PC-9 (cell line): ENCODE measurements at regions not wholly inside any gene's neighbourhood (a gene's known extent, or its start where the extent isn't known, plus 50 kb on each side); places are given as distances from the start of the nearest gene placed in this dataset.

Experiments
- BruUV-seq: library from RNA; stranded (reverse); fragments of 400-500 nt; replicated peaks from 2 replicates; lab custom pipeline; 2021; lab: Mats Ljungman, UMichigan
- CTCF ChIA-PET: fragments of 300-600 bp; sonication (Branson Sonifier 250); formaldehyde crosslinking; loops from one replicate; lab custom pipeline; 2022; ENCODE audit warnings: antibody characterized with exemption; lab: Charles Lee
- POLR2A ChIA-PET: fragments of 300-600 bp; sonication (Branson Sonifier 250); formaldehyde crosslinking; loops from one replicate; lab custom pipeline; 2022; ENCODE audit warnings: antibody characterized with exemption; ENCODE audit not compliant: unreplicated experiment; lab: Charles Lee
- DNase-seq, 2 experiments: peaks; one replicate each; pipeline versions ENCODE4 v3.0.0 to v3.0.0-alpha.2; 2015 to 2022; ENCODE audit warnings: mixed read lengths in 1 of 2
- H2AFZ ChIP-seq: fragments of 200-600 bp; sonication (generic); 2 replicates; pipeline ENCODE4 v1.8.1; 2017; ENCODE audit warnings: antibody characterized with exemption
- H3F3A ChIP-seq: fragments of 200-600 bp; sonication (generic); 2 replicates; pipeline ENCODE4 v1.8.1; 2017; ENCODE audit warnings: antibody characterized with exemption, mild to moderate bottlenecking, low read depth; ENCODE audit not compliant: insufficient read depth
- H3K27ac ChIP-seq: fragments of 200-600 bp; sonication (generic); 2 replicates; pipeline ENCODE4 v1.6.1; 2016; ENCODE audit warnings: mixed run types
- H3K27me3 ChIP-seq: fragments of 200-600 bp; sonication (generic); 2 replicates; pipeline ENCODE4 v1.6.1; 2016; ENCODE audit warnings: low read depth, mixed run types; ENCODE audit not compliant: insufficient read depth
- H3K36me3 ChIP-seq: fragments of 200-600 bp; sonication (generic); 2 replicates; pipeline ENCODE4 v1.6.1; 2016; ENCODE audit warnings: low read depth, mixed run types
- H3K4me1 ChIP-seq: fragments of 200-600 bp; sonication (generic); replicated peaks from 2 replicates; pipeline ENCODE4 v1.6.1; 2016; ENCODE audit warnings: mixed run types; ENCODE audit not compliant: insufficient read depth
- H3K4me2 ChIP-seq: fragments of 200-600 bp; sonication (generic); 2 replicates; pipeline ENCODE4 v1.6.1; 2017; ENCODE audit warnings: mixed run types
- H3K4me3 ChIP-seq: fragments of 200-600 bp; sonication (generic); 2 replicates; pipeline ENCODE4 v1.6.1; 2016; ENCODE audit warnings: mixed run types
- H3K79me2 ChIP-seq: fragments of 200-600 bp; sonication (generic); 2 replicates; pipeline ENCODE4 v1.6.1; 2017; ENCODE audit warnings: low read depth, mixed run types
- H3K9me2 ChIP-seq: fragments of 200-600 bp; sonication (generic); 2 replicates; pipeline ENCODE4 v1.8.1; 2017; ENCODE audit warnings: mild to moderate bottlenecking; ENCODE audit not compliant: insufficient read depth
- H3K9me3 ChIP-seq: fragments of 200-600 bp; sonication (generic); 2 replicates; pipeline ENCODE4 v1.8.1; 2016; ENCODE audit warnings: low read depth; ENCODE audit not compliant: insufficient read depth
- H4K20me1 ChIP-seq: fragments of 200-600 bp; sonication (generic); 2 replicates; pipeline ENCODE4 v1.8.1; 2017; ENCODE audit not compliant: insufficient read depth
- EZH2 ChIP-seq: fragments of 200-600 bp; sonication (generic); IDR thresholded peaks from 2 replicates; pipeline ENCODE4 v1.8.0; 2017; ENCODE audit warnings: antibody characterized with exemption, low read depth
- intact Hi-C: fragments of 100-400 bp; cut with micrococcal nuclease; formaldehyde crosslinking; loops from one replicate; pipeline ENCODE4 v1.10.0; 2022; ENCODE audit not compliant: unreplicated experiment
- TF ChIP-seq, protein P1 (sequence below): fragments of 200-600 bp; sonication (generic); conservative IDR thresholded peaks from 2 replicates; pipeline ENCODE4 v1.6.1; 2017; ENCODE audit warnings: mixed run types, antibody characterized with exemption, mild to moderate bottlenecking, moderate library complexity

DNA sequence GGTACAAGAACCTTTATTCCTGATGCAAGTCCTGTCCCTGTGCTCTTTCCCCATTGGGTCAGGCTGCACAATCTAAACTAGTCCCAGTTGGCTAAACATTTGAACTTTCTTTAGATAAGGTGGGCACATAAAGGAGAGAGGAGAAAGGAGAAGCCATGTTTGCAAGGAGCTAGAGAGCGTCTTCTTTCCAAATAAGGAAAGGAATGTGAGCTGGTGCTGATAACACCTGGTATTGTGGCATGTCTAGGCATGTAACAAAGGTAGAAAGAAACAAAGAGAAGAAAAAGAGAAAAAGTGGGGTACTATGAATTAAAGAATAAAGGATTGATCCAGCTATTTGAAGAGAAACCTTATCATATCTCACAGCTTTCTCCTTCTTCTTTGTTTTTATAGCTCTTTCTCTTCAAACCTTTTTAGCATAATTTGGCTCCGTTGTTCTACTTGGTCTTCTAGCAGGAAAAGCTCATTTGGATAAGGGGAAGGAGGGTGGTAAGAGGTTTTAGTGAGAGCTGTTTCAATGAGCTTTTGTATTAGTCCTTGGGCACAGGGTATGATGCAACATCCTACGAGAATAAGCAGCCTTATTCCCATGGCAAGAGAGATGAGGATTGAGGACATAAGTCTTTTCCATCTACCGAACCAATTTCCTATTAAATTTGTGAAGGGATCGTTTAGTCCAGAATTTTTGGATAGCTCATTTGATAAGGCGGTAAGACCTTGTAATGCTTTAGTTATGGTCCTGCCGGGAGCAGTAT is 415.5 kb upstream of the MAN1A1 start:
- ChIA-PET POLR2A (no interaction called here), CTCF (no interaction called here)
- no peaks in the 10 kb centered on the region for H3F3A ChIP-seq

DNA sequence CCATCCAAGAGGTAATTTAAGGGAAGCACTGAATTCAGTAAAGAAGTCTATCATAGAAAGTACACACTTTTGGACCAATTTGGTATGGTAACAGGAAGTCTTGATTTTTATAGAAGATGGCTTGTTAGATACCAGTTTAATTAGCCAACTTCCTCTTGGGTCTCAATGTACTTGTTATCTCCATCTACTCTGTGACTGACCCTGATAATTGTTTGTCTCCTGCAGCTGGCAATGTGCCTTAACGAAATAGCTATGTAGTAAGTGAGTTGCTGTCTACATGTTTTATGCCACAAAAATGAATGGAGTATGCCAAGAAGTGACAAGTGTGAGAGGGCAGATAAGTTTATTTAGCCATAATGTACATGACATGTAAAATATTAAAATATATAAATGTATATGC is 410.5 kb upstream of the MAN1A1 start:
- H3K9me3 ChIP-seq: no peaks in the 10 kb centered on the region
- no peak overlapping the region for H3K27ac ChIP-seq
- no peaks in the 10 kb centered on the region for H3K79me2 ChIP-seq
- intact Hi-C loops: no loop called here
- no peaks in the 10 kb centered on the region for H4K20me1 ChIP-seq
- no TSS peak for BruUV-seq
- ChIA-PET POLR2A (no interaction called here), CTCF (no interaction called here)
- no peak for TF ChIP-seq EZH2
- TF ChIP-seq, protein P1, sequence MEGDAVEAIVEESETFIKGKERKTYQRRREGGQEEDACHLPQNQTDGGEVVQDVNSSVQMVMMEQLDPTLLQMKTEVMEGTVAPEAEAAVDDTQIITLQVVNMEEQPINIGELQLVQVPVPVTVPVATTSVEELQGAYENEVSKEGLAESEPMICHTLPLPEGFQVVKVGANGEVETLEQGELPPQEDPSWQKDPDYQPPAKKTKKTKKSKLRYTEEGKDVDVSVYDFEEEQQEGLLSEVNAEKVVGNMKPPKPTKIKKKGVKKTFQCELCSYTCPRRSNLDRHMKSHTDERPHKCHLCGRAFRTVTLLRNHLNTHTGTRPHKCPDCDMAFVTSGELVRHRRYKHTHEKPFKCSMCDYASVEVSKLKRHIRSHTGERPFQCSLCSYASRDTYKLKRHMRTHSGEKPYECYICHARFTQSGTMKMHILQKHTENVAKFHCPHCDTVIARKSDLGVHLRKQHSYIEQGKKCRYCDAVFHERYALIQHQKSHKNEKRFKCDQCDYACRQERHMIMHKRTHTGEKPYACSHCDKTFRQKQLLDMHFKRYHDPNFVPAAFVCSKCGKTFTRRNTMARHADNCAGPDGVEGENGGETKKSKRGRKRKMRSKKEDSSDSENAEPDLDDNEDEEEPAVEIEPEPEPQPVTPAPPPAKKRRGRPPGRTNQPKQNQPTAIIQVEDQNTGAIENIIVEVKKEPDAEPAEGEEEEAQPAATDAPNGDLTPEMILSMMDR: no peak
- no peak overlapping the region for H3K4me2 ChIP-seq
- no peaks in the 10 kb centered on the region for H3K4me1 ChIP-seq
- DNase-seq: no peak
- no peaks in the 10 kb centered on the region for H3F3A ChIP-seq
- H3K36me3 ChIP-seq: no peaks in the 10 kb centered on the region
- H2AFZ ChIP-seq: no peak overlapping the region
- H3K9me2 ChIP-seq: no peaks in the 10 kb centered on the region
- no peaks in the 10 kb centered on the region for H3K27me3 ChIP-seq
- H3K4me3 ChIP-seq: no peak overlapping the region

More for the DNA sequence above, 415.5 kb upstream of the MAN1A1 start:
- intact Hi-C loops: no loop called here
- Histone ChIP-seq H3K9me2 (no peaks in the 10 kb centered on the region), H3K27ac (no peak overlapping the region), H3K27me3 (no peaks in the 10 kb centered on the region), H3K4me3 (no peak overlapping the region), H3K9me3 (no peaks in the 10 kb centered on the region), H2AFZ (no peak overlapping the region), H3K79me2 (no peaks in the 10 kb centered on the region), H3K4me2 (no peak overlapping the region), H3K4me1 (no peaks in the 10 kb centered on the region), H4K20me1 (no peaks in the 10 kb centered on the region), H3K36me3 (no peaks in the 10 kb centered on the region)
- BruUV-seq: no TSS peak
- no peak for DNase-seq
- TF ChIP-seq, protein P1: no peak
- TF ChIP-seq EZH2: no peak

DNA sequence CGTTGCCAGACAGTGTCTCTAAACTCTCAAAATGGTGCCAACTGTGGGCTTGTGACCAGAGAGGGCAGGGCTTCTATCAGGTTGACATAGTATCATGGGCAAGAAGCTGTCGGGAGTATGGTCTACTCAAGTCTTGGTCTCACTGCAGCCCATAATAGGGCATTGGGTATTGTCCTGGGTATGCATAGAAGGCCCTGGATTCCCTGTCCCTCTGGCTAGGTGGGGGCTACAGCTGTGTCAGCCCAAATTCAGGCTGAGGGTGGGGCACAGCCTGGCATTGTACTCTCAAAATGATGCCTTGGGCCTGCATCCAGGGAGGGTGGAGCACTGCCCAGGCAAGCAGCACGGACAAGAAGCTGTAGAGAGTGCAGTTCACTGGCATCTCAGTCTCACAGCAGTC is 408.8 kb upstream of the MAN1A1 start:
- H3K27ac ChIP-seq: no peak overlapping the region
- BruUV-seq: no TSS peak
- no peak for DNase-seq
- no peak overlapping the region for H3K4me2 ChIP-seq
- no peaks in the 10 kb centered on the region for H4K20me1 ChIP-seq
- H3K4me1 ChIP-seq: no peaks in the 10 kb centered on the region
- H3F3A ChIP-seq: no peaks in the 10 kb centered on the region
- H3K79me2 ChIP-seq: no peaks in the 10 kb centered on the region
- no peaks in the 10 kb centered on the region for H3K9me2 ChIP-seq
- no peaks in the 10 kb centered on the region for H3K9me3 ChIP-seq
- H2AFZ ChIP-seq: no peak overlapping the region
- no peaks in the 10 kb centered on the region for H3K36me3 ChIP-seq
- ChIA-PET POLR2A (no interaction called here), CTCF (no interaction called here)
- no peaks in the 10 kb centered on the region for H3K27me3 ChIP-seq
- no peak for TF ChIP-seq EZH2
- TF ChIP-seq, protein P1: no peak
- intact Hi-C loops: no loop called here
- no peak overlapping the region for H3K4me3 ChIP-seq
